GM19351 (cell line): ENCODE measurements at regions not wholly inside any gene's neighbourhood (a gene's known extent, or its start where the extent isn't known, plus 50 kb on each side); places are given as distances from the start of the nearest gene placed in this dataset.

Experiments
- ATAC-seq: cut with Tn5 transposase; IDR thresholded peaks from one replicate; pipeline ENCODE4 v1.9.1; 2021; ENCODE audit warnings: mild to moderate bottlenecking, moderate library complexity; ENCODE audit not compliant: unreplicated experiment

GRCh38 chr7:26551740-26552139 lies 260.1 kb downstream of the SNX10 start:
- ATAC-seq: no peak

- no peak for ATAC-seq
Observed at GRCh38 chr7:26553128-26553527, 261.5 kb downstream of the SNX10 start.

DNA sequence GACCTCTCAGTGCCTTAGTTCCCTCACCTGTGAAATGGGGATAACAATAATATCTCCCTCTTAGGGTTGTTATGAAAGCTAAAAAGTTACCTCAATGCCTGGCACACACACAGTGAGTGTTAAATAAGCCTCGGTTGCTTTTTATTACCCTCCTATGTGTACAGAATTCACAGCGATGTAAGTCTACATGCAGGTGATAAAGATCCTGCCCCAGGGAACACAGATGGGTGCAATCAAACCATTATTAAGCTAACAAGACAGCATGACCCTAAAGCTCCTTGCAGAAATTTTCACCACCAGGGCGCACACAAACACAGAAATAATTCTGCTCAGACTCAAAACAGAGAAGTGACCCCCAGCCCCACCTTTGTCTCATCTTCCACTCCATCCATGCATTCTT lies 261.9 kb downstream of the SNX10 start:
- no peak for ATAC-seq

DNA sequence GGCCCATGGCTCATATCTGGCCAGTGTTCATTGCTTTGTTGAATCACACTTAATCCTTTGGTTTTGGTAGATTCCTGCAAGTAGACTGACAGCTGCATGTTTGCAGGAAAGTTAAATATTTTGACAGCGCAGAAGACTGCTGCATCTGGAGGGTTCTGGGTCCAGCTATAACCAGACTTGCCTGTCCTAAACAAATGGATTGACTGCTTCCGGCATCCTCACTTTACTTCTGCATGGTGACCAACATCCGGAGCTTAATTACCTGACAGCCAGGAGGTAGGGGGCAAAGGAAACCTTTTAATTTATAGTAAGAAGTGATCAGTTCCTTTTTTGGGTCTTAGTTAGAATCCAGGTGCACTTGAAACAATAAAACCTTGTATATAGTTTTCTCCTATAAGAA lies 263.3 kb downstream of the SNX10 start:
- no peak for ATAC-seq

GRCh38 chr7:26556061-26556881 lies 264.6 kb downstream of the SNX10 start:
- ATAC-seq: no peak

- no peak for ATAC-seq
Observed at GRCh38 chr7:26560526-26561256, 269.0 kb downstream of the SNX10 start.

DNA sequence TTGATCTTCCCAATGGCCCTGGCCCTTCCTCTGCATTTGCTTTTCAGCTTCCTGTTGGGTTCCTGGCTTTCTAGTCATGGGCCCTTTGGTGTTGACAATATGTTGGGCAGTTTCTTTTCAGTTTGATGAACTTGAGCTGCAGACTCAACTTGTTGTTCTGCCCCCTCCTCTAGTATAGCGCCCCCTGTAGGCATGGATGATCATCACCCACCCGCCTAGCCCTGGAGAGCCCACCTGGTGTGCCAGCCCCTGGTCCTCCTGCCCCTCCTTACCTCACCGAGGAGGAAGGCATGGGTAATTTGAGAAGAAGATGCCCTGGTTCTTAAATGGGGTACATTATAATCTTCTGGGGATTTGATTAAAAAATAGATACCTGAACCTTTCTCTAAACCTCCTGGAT lies 271.2 kb downstream of the SNX10 start:
- no peak for ATAC-seq

DNA sequence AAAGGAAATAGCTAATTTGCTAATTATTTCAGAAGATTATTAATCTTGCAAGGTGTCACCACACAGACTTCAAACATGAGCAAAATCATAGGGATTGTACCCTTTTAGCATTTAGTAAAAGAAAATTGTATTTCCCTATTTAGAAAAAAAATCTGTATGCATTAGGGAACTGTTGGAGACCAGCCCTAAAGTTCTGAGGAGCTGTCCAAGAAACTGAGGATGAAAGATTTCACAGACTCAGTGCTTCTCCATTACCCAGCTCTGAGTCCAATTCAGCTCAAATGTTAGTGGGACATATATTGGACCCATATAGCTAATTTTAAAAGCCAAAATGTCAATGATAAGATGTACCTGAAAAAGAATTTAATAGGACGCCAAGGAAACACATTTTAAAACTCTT lies 271.7 kb downstream of the SNX10 start:
- ATAC-seq: no peak

DNA sequence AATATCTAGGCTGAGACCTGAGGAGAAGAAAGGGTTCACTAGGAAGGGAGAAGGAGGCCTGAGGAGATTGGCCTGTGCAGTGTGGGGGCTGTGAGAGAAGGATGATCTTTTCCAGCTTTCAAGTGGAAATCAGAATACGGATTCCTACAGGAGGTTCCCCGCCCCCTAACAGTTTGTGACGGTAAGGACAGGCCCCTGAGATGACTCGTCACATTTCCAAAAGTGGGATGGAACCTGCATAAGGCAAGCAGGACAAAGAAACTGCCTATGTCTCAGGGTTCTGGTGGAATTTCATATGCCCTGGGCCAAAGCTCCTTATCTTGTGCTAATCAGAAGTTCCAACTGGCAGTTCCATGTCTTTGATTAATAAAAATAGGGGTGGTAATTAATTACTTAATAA lies 275.6 kb downstream of the SNX10 start:
- no peak for ATAC-seq

- ATAC-seq: no peak
Observed at GRCh38 chr7:26574476-26574875, 282.8 kb downstream of the SNX10 start.

GRCh38 chr7:26580064-26580591 lies 284.3 kb downstream of the SKAP2 start:
- ATAC-seq: no peak

DNA sequence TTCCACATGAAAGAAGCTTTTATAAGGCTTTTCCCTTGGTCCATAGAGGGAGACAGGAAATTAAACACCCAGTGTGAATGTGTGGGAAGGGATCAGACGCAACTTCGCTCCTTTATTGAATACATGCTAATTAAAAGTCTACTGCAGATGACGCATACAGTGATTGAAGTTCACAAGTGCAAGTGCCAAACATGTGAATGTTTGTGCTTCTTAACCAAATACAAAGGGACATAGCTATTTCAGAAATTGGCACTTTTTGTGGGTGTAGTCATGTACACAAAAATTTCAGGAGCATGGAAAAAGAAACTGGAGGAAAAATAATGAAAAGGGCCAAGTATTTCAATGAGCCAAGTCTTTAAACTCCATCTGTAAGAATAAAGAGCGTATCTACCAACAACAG lies 283.7 kb downstream of the SKAP2 start:
- no peak for ATAC-seq

DNA sequence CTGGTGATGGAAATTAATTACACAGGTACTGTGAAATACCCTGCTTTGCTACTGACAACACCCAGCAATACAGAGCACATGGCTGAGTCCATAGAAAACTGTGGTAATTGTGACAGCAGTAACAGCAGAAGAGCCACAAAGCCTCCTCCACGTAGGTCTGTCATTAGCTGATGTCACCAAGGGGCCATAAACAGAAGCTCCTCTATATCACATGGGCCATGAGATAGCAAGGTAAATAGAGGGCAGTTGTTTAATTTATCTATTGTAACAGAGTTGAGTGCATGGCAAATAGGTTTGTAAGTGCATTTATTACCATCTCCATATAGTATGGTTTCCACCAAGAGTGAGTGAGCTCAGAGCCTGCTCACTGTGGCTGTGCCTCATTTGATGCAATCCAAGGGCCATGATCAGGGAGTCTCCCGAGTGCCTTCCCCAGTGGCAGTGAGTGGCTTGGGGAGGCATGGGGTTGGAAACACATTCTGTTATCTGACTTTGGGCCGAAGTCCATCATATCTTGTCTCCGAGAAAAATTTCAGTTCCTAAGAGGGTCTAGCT lies 281.2 kb downstream of the SKAP2 start:
- no peak for ATAC-seq

DNA sequence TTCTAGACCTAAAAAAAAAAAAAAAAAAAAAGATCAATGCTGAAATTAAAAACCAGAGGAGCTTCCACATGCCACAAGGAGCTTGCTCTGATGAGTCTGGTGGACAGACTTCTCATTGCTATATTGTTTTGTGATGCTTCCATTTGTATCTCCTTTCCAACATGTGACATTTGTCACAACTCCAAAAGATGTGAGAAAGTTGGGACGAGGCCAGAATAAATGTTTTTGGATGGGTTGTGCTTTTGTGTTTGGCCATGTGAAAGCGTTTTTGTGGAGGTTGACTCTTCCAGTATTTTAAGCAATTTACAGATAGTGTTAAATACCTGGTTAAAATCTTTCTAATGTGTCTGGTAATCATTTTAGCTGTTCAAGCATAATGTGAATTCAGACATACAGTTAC lies 280.1 kb downstream of the SKAP2 start:
- ATAC-seq: no peak

DNA sequence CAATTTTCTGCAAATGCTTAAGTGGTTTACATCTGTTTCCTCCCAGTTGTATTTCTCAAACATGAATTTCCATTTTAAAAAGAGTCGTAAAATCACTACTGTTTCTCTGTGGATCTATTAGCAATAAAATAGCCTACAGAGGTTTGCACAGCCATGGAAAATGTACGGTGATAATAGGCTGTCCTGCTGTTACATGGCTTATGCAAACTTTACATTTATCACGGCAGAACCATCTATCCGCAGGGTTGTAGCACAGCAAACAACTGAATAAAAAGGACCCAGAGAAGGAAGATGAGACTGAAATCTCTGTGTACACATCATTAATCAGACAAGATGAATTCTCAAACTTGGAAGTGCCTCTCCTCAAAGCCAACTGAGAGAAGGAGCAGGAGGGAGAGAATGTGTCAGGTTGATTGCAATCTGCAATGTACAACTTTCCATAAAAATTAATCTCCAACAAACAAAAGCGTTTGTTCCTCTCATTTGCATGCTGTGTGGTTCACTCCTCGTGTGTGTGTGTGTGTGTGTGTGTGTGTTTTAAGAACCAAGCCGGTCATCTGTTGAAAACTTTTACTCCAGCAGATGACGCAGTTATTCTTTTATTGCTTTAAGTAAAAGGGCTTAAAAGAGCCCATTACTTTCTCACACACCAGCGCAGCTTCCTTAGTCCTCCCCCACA lies 279.3 kb downstream of the SKAP2 start:
- ATAC-seq: no peak

DNA sequence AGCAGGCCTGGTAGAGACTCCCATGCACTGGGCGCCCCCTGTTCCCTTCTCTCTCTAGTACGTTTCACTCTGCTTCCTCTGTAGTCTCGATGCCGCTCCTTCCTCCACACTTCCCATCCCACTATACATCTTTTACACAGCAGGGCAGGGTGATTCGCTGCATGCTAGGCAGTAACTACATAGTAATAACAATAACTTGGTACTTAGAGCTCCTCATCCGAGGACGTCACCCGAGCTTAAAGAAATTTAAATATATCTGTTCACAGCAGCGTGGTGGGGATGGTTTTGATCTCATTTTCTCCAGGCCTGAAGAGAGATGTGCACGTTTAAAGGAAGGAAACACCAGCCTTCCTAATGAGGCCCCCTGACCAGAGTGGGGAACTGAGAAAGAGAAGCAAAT lies 276.9 kb downstream of the SKAP2 start:
- ATAC-seq: no peak

GRCh38 chr7:26588511-26588910 lies 275.9 kb downstream of the SKAP2 start:
- no peak for ATAC-seq

DNA sequence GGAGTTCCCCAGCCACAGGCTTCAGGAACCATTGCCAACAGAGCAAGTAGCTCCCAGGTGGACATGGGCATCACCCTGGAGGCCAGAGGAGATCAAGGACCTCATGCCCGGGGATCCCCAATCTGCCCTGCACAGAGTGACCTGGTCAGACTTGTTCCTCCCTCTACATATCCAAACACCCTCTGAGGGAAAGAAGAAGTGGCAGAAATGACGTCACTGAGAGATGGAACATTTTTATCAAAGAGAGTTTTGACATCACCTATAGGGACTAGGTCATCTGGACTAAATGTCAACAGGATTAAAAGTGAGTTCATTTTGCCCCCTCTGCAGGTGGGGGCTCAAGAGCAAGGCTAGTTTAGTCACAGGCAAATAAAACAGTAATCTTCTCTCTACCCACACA lies 273.7 kb downstream of the SKAP2 start:
- no peak for ATAC-seq

- ATAC-seq: no peak
Observed at GRCh38 chr7:26592011-26592410, 272.4 kb downstream of the SKAP2 start.

DNA sequence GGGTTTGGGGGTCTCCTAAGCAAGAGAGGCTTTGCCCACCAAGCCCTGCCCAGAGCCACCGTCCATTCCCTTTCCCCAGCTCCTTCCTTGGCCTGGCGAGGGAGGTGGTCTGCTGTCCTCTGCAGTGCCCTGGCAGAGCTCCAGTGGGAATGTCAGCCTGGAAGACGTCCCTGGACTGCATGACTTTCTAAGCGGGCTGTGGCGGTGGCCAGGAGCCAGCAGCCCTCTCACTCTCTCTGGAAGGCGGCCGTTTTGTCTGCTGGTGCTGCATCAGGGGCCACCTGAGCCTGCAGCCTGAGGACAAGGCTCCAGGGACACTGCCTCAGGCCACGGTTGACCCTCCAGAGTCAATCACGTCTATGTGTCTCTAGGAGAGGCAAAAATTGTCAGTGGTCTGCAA lies 271.0 kb downstream of the SKAP2 start:
- ATAC-seq: no peak

DNA sequence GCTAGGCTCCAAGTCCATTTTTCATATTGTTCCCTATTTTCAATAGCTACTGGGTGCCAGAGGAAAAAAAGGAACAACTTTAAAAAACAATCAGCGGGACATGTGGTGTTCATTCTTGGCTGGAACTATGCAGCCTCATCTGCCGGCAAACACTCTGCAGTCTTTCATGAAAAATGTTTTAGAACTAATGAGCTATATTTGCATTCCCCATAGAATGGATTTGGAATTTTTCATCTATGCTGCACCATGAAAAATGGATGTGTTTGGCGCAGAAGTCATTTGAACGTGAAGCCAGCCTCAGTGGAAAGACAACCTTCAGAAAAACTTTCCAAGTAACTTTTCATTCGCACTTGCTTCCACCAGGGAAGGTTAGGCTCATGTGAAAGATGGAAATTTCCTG lies 270.5 kb downstream of the SKAP2 start:
- ATAC-seq: no peak
